ENCODE measurements at regions not wholly inside any gene's neighbourhood (a gene's known extent, or its start where the extent isn't known, plus 50 kb on each side); places are given as distances from the start of the nearest gene placed in this dataset.
"Not testable (repeated sequence)": the region's sequence is repeated elsewhere in the genome, so short reads cannot be mapped to it uniquely, and the experiment has no call there.

DNA sequence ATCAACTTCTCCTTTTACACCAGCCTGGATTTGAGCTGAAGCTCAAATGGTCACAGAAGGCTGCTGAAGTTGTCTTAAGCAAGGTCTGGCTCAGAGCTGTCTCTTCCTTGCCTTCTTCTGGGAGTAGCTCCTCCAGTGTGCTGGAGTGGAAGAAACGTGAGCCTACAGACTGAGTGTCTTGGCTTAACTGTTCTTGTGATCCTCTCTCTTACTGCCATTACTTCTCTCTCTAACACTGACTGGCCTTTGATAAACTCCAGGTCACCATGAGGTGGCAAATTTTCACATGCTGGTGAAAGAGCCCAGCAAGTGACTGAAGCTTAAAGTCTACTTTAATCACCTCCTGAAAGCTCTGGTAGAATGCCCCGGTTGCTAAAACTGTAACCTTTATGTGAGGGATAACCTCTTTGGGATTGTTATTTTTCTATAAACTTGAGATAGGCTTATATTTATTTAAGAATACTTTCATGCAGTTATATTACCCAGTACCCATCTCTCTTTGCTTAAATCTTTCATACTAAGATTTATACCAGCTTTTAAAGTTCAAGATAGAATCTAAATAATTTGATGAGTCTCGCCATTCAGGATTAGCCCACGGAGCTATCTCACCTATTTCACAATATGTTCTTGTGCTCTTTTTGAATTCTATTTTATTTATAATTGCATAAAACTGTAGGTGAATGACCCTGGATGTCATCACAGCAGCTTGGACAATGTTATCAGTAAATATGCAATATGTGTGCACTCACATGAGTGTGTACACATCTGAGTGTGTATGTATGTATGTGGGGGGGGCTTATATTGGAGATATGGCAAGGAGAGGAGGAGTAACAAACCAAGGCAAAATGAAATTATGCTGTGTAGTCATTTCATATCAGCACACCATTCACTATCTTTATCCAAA, 924.0 kb downstream of the LTN1 start:
- no peaks in the 10 kb centered on the region for H3K36me3 ChIP-seq (ENCODE audit: control insufficient read depth in 1 of 2, insufficient read depth in 2 of 2, low read length in 2 of 2)
- peaks cover 0 to 10% of the 10 kb centered on the region in 2 donors for H3K4me1 ChIP-seq (ENCODE audit: control insufficient read depth in 1 of 2, insufficient read depth in 2 of 2, low read length in 2 of 2)
- peaks cover 0 to 2% of the 10 kb centered on the region in 2 donors for H3K9me3 ChIP-seq (ENCODE audit: control insufficient read depth in 1 of 2, low read length in 2 of 2)
- no peak overlapping the region for H3K4me3 ChIP-seq (ENCODE audit: low read depth in 1 of 2, low read length in 2 of 2)
- no peak overlapping the region for H3K27ac ChIP-seq (ENCODE audit: low read length)
- H3K27me3 ChIP-seq (ENCODE audit: low read depth, low read length): no peaks in the 10 kb centered on the region

DNA sequence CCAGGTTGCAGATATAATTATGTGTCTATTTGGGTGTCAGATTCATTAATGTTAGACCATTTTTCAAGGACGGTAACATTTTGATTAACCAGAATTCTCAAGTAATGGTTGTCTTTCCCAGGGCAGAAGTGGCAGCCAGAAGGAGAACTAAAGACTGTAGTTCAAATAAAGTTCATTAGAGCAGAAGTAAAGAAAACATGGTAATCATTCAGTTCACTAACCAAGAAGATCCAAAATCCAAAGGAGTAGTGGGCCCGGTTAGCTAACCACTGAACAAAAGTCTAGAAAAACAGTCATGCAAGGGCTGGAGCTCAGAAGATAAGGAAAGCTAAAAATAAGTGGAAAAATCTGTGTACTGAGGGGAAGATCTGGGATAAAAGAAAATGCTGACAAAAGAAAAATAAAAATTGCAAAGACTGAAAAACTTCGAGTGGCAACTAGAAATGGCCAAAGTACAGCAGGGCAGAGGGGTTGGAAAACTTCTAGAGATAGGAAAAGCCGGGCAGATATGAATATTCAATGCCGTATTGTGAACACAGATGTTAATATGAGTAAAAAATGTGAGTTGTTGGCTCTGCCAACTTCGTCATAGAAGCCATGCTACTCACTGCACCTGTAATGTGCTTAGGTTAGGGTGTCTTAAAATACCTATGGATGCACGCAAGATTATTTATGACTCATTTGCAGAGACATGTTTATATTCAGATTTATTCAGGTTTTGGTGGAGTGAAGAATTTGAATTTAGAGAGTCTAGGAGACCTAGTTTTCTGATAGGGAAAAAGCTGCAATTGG, 925.9 kb downstream of the LTN1 start:
- H3K9me3 ChIP-seq (ENCODE audit: control insufficient read depth in 1 of 2, low read length in 2 of 2): no peaks in the 10 kb centered on the region
- no peak overlapping the region for H3K27ac ChIP-seq (ENCODE audit: low read length)
- H3K4me3 ChIP-seq (ENCODE audit: low read depth in 1 of 2, low read length in 2 of 2): no peak overlapping the region
- peaks cover 0 to 10% of the 10 kb centered on the region in 2 donors for H3K4me1 ChIP-seq (ENCODE audit: control insufficient read depth in 1 of 2, insufficient read depth in 2 of 2, low read length in 2 of 2)
- H3K27me3 ChIP-seq (ENCODE audit: low read depth, low read length): no peaks in the 10 kb centered on the region
- H3K36me3 ChIP-seq (ENCODE audit: control insufficient read depth in 1 of 2, insufficient read depth in 2 of 2, low read length in 2 of 2): no peaks in the 10 kb centered on the region

DNA sequence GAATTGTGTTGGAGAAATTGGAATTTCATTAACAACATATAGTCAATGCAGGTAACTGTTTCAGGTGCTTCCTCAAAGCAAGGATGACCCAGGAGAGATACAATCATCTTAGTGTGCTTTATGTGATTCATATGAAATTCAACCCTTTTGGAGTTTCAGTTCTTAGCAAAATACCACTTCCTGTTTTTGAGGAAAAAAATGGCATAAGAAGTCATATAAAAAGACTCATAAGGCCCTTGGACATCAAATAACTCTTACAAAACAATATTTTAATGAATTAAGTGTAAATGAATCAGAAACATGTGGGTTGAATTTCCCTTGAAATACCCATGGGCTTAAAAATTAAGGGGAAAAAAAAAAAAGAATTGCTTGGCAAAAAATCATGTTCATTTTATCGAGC, 926.6 kb downstream of the LTN1 start:
- H3K27ac ChIP-seq (ENCODE audit: low read length): no peak overlapping the region
- H3K4me3 ChIP-seq (ENCODE audit: low read depth in 1 of 2, low read length in 2 of 2): no peak overlapping the region
- no peaks in the 10 kb centered on the region for H3K27me3 ChIP-seq (ENCODE audit: low read depth, low read length)
- no peaks in the 10 kb centered on the region for H3K9me3 ChIP-seq (ENCODE audit: control insufficient read depth in 1 of 2, low read length in 2 of 2)
- peaks cover 0 to 10% of the 10 kb centered on the region in 2 donors for H3K4me1 ChIP-seq (ENCODE audit: control insufficient read depth in 1 of 2, insufficient read depth in 2 of 2, low read length in 2 of 2)
- no peaks in the 10 kb centered on the region for H3K36me3 ChIP-seq (ENCODE audit: control insufficient read depth in 1 of 2, insufficient read depth in 2 of 2, low read length in 2 of 2)

DNA sequence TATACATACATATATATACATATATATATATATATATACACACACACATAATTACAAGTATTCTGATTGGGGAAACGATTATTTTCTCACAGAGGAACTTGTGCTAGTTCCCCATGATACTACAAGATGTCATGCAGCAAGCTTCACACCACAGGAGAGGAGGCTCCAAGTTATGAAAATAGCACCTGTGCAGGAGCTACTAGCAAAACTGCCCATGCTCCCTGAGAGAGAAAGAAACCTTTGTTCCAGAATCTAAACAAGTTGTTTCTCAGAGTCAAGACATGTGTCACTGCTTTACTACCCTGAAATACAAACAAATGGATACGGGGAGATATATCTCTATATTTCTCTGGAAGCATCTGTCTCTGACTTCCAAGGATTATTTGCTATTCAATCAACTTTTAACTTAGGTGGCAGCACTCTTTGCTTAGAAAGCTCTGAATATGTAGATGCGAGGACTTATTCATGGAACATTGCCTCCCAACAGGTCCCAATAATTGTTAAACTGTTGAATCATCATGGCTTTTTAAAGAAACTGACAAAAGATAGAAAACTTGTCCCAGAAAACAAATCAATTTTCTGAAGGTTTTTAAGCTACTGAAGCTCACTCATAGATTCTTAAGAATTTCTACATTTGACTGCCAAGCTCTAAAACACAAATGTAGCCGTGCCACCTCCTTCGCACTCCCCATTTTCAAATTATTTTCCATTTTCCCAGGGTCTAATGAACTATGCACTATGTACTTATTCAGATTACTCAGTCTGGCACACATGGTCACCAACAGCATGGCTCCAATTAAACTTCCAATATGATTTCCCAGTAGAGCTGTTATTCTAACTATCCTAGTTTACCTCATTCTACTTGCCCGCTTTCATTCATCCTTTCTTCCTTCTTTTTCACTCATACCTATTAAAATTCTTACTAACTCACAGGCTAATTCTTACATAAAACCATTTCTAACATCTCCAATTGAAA, 929.1 kb downstream of the LTN1 start:
- no peak overlapping the region for H3K27ac ChIP-seq (ENCODE audit: low read length)
- H3K27me3 ChIP-seq (ENCODE audit: low read depth, low read length): no peaks in the 10 kb centered on the region
- H3K9me3 ChIP-seq (ENCODE audit: control insufficient read depth in 1 of 2, low read length in 2 of 2): no peaks in the 10 kb centered on the region
- no peaks in the 10 kb centered on the region for H3K36me3 ChIP-seq (ENCODE audit: control insufficient read depth in 1 of 2, insufficient read depth in 2 of 2, low read length in 2 of 2)
- no peak overlapping the region for H3K4me3 ChIP-seq (ENCODE audit: low read depth in 1 of 2, low read length in 2 of 2)
- peaks cover 0 to under 1% of the 10 kb centered on the region in 2 donors for H3K4me1 ChIP-seq (ENCODE audit: control insufficient read depth in 1 of 2, insufficient read depth in 2 of 2, low read length in 2 of 2)

DNA sequence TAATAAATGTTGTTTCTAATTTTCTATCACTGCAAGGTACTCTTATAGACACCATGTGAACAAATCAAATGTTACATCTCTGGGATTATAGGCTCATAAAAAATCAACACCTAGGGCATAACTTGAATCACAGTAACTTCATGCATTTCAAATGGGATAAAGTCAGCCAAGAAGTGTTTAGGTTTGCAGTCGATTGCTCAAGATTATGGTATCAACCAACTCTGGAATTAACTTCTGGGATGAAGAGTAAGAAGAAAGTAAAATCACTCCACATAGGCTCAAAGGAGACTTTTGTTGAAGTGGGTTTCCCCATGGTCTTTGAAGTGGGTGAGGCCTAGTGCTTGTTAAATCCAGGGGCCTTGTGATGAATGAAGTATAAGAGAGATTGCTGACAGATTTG, 939.7 kb downstream of the LTN1 start:
- not testable (repeated sequence) for H3K4me3 ChIP-seq (ENCODE audit: low read depth in 1 of 2, low read length in 2 of 2); H3K9me3 ChIP-seq (ENCODE audit: control insufficient read depth in 1 of 2, low read length in 2 of 2); H3K36me3 ChIP-seq (ENCODE audit: control insufficient read depth in 1 of 2, insufficient read depth in 2 of 2, low read length in 2 of 2); H3K27ac ChIP-seq (ENCODE audit: low read length); H3K4me1 ChIP-seq (ENCODE audit: control insufficient read depth in 1 of 2, insufficient read depth in 2 of 2, low read length in 2 of 2); H3K27me3 ChIP-seq (ENCODE audit: low read depth, low read length)

DNA sequence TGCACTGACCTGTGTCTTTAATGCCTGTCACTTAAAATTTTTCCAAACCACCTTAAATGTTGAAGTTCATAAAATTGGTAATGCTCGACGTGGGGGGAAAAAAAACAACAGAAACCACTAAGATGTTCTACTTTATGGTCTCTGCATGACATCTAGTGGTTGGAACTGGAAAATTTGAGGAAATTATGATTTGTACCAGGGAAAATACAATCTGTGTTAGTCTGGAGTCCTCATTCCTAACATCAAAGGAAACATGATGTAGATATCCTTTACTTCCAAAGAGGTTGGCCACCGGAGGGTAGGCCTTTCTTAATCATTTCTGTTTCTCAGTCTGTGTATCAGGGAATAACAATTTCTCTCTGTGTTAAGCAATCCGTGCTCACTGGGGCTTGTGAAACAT, 941.0 kb downstream of the LTN1 start:
- not testable (repeated sequence) for H3K4me3 ChIP-seq (ENCODE audit: low read depth in 1 of 2, low read length in 2 of 2); H3K27me3 ChIP-seq (ENCODE audit: low read depth, low read length); H3K4me1 ChIP-seq (ENCODE audit: control insufficient read depth in 1 of 2, insufficient read depth in 2 of 2, low read length in 2 of 2); H3K9me3 ChIP-seq (ENCODE audit: control insufficient read depth in 1 of 2, low read length in 2 of 2); H3K36me3 ChIP-seq (ENCODE audit: control insufficient read depth in 1 of 2, insufficient read depth in 2 of 2, low read length in 2 of 2); H3K27ac ChIP-seq (ENCODE audit: low read length)

DNA sequence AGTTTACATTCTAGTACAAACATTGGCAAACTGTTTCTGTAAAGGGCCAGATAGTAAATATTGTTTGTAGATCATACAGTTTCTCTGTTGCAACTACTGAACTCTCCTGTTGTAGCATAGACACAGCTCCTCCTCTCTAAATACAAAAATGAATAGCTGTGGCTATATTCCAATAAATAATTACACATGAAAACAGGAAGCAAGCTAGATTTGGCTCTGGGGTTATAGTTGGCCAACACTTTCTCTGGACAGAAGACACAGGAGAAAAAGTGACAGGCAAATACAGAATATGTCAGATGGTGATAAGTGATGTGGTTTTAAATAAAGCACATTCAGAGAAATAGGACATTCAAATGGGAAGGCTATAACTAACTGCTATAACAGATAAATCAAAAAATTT, 957.0 kb downstream of the LTN1 start:
- not testable (repeated sequence) for H3K27ac ChIP-seq (ENCODE audit: low read length); H3K4me1 ChIP-seq (ENCODE audit: control insufficient read depth in 1 of 2, insufficient read depth in 2 of 2, low read length in 2 of 2); H3K4me3 ChIP-seq (ENCODE audit: low read depth in 1 of 2, low read length in 2 of 2); H3K36me3 ChIP-seq (ENCODE audit: control insufficient read depth in 1 of 2, insufficient read depth in 2 of 2, low read length in 2 of 2); H3K9me3 ChIP-seq (ENCODE audit: control insufficient read depth in 1 of 2, low read length in 2 of 2); H3K27me3 ChIP-seq (ENCODE audit: low read depth, low read length)

DNA sequence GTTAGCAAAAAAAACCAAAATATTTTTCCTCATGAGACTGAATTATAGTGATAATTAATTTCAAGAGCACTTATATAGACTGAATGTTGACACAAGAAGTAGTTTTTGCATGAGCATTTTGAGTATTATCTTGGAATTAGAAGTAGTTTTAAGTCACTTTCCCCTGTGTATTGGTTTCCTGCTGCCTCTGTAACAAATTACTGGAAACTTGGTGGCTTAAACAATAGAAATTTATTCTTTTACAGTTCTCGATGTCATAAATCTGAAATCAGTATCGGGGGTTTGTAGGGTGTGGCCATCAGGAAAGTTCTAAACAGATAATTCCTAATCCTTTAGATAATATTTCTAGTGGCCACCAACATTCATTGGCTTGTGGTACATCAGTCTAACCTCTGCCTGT, 957.8 kb downstream of the LTN1 start:
- not testable (repeated sequence) for H3K27me3 ChIP-seq (ENCODE audit: low read depth, low read length); H3K36me3 ChIP-seq (ENCODE audit: control insufficient read depth in 1 of 2, insufficient read depth in 2 of 2, low read length in 2 of 2); H3K4me1 ChIP-seq (ENCODE audit: control insufficient read depth in 1 of 2, insufficient read depth in 2 of 2, low read length in 2 of 2); H3K27ac ChIP-seq (ENCODE audit: low read length); H3K4me3 ChIP-seq (ENCODE audit: low read depth in 1 of 2, low read length in 2 of 2)
- peaks cover 0 to 11% of the 10 kb centered on the region in 2 donors for H3K9me3 ChIP-seq (ENCODE audit: control insufficient read depth in 1 of 2, low read length in 2 of 2)

DNA sequence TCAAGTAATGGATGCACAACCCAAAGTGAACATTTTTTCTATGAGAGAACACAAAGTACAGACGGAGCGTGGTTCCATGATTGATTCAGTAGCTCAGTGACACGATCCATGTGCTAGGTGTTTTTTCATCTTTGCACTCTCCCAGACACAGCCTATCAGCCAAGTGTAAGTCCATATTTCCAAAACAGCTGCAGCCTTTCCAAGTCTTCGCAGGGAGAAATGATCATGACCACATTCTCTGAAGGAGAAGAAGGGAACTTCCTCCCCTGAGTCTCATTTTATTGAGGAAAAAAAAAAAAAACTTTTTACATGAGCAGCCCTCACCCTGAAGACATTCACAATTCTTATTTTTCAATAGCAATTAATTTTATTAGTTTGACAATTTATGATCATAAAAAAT, 958.3 kb downstream of the LTN1 start:
- not testable (repeated sequence) for H3K4me3 ChIP-seq (ENCODE audit: low read depth in 1 of 2, low read length in 2 of 2); H3K27me3 ChIP-seq (ENCODE audit: low read depth, low read length); H3K36me3 ChIP-seq (ENCODE audit: control insufficient read depth in 1 of 2, insufficient read depth in 2 of 2, low read length in 2 of 2); H3K4me1 ChIP-seq (ENCODE audit: control insufficient read depth in 1 of 2, insufficient read depth in 2 of 2, low read length in 2 of 2); H3K27ac ChIP-seq (ENCODE audit: low read length)
- H3K9me3 ChIP-seq (ENCODE audit: control insufficient read depth in 1 of 2, low read length in 2 of 2): peaks cover 0 to 12% of the 10 kb centered on the region in 2 donors

DNA sequence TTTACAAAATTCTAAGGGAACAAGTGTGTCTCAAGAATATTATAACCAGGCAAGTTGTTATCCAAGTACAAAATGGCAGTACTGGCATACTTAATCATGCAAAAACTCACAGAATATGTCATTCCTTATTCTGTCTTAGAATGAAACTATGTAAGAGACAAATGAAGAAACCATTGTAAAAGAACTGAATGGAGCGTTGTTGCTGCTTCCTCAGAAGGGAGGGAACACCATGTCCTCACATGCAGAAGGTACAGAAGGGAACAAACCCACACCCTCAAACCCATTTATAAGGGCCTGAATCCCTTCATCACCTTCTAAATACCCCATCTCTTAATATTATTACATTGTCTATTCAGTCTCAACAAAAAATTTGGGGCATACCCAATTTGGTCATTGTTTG, 960.0 kb downstream of the LTN1 start:
- H3K27me3 ChIP-seq (ENCODE audit: low read depth, low read length); H3K36me3 ChIP-seq (ENCODE audit: control insufficient read depth in 1 of 2, insufficient read depth in 2 of 2, low read length in 2 of 2); H3K27ac ChIP-seq (ENCODE audit: low read length); H3K4me1 ChIP-seq (ENCODE audit: control insufficient read depth in 1 of 2, insufficient read depth in 2 of 2, low read length in 2 of 2); H3K4me3 ChIP-seq (ENCODE audit: low read depth in 1 of 2, low read length in 2 of 2): not testable (repeated sequence)
- peaks cover 0 to 12% of the 10 kb centered on the region in 2 donors for H3K9me3 ChIP-seq (ENCODE audit: control insufficient read depth in 1 of 2, low read length in 2 of 2)

DNA sequence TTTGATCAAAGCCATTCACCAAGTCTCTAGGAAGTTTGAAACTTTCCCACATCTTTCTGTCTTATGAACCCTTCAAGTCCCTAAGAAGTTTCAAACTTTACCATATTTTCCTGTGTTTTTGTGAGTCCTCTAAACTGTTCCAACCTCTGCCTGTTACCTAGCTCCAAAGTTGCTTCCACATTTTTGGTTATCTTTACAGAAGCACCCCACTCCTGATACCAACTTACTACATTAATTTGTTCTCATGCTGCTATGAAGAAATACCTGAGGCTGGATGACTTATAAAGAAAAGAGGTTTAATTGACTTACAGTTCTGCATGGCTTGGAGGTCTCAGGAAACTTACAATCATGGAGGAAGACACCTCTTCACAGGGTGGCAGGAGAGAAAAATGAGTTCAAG, 961.6 kb downstream of the LTN1 start:
- peaks cover 0 to 12% of the 10 kb centered on the region in 2 donors for H3K9me3 ChIP-seq (ENCODE audit: control insufficient read depth in 1 of 2, low read length in 2 of 2)
- peak overlapping the region in 1 of 2 donors; percentile 32 for H3K4me3 ChIP-seq (ENCODE audit: low read depth in 1 of 2, low read length in 2 of 2)
- not testable (repeated sequence) for H3K36me3 ChIP-seq (ENCODE audit: control insufficient read depth in 1 of 2, insufficient read depth in 2 of 2, low read length in 2 of 2); H3K27ac ChIP-seq (ENCODE audit: low read length); H3K4me1 ChIP-seq (ENCODE audit: control insufficient read depth in 1 of 2, insufficient read depth in 2 of 2, low read length in 2 of 2); H3K27me3 ChIP-seq (ENCODE audit: low read depth, low read length)

Data from muscle layer of duodenum (tissue), 2 donors.